NOMO-1 treated with dmso at 0.1 percent for 144 hours (cell line): ENCODE measurements at regions not wholly inside any gene's neighbourhood (a gene's known extent, or its start where the extent isn't known, plus 50 kb on each side); places are given as distances from the start of the nearest gene placed in this dataset.

Experiments
- DNase-seq: peaks from one replicate; lab custom pipeline; 2025; ENCODE audit not compliant: unreplicated experiment; lab: John Stamatoyannopoulos, UW

DNA sequence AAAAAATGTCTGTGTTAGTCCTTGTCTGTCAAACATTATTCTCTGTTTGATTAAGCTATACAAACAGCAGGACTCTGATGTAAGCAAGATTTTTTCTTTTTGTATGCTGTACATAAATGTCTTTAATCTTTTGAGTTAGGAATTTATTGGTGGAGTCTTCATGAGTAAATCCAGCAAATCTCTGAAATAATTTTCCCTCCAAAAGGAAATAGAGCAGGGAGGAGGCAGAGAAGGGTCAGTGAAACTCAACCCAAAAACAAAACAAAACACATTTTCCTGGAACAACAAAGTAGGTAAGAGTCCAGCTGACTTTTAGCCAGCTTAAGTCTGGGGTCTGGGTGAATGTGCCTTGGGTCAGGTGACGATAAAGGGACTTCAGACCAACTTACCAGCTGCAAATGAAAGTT lies 113.7 kb downstream of the FOXA2 start:
- DNase-seq = no peak

DNA sequence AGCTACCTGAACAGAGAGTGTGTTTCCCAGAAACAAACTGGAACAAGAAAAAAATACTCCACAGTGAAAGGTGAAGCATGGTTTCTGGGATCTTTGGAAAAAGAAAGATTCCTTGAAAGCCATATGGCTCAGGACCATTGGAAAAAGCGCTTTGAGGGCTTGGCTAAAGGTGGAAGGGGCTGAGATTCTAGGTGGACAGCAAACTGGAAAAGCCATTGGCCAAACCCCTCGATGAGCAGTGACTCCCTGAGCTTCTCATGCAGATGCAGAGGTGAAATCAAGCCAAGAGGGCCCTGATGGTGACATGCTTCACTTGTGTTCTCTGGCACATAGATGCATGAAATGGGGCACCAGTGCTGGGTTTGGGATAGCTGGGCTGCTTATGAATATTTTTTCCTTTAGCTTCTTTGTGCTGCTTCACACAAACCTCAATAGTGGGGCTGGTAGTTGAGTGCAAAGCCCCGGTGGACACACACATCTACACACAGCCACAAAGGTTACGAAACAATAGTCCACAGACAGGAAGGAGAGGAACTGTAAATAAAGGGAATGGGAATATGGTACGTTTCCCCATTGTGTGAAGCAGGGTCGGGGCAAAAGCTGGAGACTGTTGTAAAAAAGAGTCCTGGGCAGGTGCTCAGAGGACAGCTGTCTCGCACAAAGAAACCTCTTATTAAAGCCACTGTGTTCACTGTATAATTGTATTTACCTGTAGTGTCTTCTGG lies 117.8 kb downstream of the FOXA2 start:
- no peak for DNase-seq

- DNase-seq = no peak
Observed at GRCh38 chr20:22465622-22466446, 118.5 kb downstream of the FOXA2 start.

DNA sequence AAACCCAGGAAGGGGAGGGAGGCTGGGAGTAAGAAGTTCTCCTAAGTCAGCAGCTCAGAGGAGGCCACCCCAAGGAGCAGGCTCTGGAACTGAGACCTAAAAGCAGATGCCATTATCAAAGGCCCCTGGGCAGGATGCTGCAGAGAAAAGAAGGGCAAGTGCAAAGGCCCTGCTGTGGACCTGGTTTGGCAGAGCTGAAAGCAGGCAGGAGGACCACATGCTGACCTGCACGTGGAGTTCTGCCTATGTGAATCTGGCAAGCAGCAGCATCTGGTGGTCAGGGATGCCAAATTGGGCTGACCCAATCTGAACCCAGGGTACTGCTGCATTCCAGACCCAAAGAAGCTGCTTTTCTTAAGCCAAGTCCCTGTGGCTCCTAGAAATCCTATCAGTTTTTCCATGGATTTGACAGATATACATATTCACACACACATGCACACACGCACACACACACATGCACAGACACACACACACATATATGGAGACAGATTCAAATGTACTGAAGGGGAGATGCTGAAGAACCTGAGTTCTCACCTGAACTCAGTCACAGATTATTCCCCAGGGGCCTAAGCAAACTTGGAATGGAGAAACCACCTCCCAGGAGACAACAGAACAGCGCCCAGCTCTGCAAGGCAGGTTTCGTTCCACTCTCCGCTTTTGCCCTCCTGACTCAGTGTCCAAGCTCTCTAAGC lies 119.9 kb downstream of the FOXA2 start:
- DNase-seq = no peak

DNA sequence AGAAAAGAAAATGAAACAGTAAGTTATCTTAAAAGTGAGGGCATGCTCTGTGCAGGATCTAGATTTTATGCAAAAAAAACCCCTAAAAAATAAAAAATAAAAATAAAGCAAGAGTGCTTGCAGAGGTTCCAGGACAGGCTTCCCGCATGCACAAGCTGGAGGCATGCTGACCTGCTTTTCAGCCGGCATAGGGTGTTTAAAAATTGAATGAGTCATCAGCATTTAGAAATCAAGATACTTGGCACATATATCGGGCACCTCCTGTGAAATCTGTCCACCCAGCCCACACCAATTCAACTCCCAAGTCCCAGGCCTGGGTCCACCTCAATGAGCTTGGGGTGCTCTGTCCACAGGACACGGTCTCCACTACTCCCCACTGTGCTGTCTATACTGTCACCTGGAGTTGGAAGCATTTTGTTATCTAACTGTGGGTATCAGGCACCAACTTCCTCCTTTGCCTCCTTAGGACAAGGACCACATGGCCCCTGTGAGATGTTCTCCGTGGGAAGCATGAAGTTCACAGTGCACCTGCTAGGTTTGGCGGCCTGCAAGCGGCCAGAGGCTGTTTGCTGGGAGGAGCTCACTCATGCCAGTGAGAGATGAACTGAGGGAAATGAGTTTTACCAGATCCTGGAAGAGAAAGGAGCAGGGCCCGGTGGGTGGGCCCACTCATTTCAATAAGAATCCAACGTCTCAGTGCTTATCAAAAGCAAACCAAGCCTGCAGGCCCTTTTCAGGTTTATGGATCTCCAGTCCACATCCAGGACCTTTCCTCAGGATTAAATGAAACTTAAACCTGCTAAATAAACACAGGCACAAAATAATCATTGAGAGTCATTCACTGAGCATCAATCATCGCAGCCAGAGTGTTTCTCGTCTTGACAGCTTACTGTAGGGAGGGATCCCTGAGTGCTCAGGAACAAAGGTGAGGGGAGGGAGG lies 121.1 kb downstream of the FOXA2 start:
- DNase-seq = no peak

DNA sequence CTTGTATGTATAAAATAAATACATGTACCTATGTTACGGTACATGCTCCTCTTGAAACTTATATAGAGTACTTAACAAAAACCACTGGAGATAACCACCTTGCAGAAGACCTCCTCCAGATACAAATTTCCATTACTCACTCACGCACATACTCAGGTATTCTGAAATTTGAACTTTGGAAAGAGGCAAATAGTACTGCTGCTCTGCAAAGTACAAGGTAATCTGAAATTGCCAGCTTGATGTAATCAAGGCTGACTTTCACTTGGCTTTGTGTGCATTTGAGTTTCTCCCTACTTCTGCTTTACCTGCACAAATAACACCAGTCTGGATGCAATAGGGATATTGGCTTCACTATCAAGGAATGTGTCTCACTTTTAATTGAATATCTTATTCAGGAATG lies 123.6 kb downstream of the FOXA2 start:
- no peak for DNase-seq

DNA sequence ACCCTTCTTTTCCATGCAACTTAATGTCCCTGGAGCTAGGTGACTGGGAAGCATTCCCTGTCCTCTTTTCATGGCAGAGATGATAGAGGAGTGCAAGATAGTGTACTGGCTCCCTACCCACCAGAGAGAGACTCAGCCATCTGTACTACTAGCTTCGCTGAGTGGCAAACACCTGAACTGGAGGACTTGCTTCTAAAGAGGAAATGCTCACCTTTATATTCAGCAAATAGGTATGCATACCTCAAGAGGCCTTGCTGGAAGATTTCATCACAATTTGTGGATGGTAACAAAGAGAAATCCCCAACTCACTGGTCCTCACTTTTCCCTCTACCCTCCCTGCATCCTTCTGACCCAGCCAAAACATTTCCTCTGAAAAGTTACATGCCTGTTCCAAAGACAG lies 124.1 kb downstream of the FOXA2 start:
- DNase-seq = no peak

DNA sequence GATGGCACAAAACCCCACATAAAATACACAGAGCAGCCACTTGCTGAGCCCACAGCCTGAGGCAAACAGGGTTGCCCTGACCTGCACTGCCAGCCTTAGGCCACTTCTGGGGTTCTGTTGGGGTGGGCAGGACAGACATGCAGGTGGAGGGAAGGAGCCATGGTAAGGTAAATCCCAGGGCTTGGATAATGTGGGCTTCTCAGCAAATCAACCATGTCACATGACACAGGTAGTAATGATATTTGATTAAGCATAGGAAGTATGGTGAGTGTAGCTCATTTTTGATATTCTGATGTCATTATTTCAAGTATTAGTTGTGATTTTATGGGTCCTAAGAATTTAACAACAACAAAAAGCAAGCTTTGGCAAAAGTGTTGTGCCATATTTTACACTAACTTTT lies 124.6 kb downstream of the FOXA2 start:
- no peak for DNase-seq

- DNase-seq = no peak
Observed at GRCh38 chr20:22456109-22456508, 128.3 kb downstream of the FOXA2 start.

GRCh38 chr20:22455259-22455658 lies 129.1 kb downstream of the FOXA2 start:
- DNase-seq = no peak

DNA sequence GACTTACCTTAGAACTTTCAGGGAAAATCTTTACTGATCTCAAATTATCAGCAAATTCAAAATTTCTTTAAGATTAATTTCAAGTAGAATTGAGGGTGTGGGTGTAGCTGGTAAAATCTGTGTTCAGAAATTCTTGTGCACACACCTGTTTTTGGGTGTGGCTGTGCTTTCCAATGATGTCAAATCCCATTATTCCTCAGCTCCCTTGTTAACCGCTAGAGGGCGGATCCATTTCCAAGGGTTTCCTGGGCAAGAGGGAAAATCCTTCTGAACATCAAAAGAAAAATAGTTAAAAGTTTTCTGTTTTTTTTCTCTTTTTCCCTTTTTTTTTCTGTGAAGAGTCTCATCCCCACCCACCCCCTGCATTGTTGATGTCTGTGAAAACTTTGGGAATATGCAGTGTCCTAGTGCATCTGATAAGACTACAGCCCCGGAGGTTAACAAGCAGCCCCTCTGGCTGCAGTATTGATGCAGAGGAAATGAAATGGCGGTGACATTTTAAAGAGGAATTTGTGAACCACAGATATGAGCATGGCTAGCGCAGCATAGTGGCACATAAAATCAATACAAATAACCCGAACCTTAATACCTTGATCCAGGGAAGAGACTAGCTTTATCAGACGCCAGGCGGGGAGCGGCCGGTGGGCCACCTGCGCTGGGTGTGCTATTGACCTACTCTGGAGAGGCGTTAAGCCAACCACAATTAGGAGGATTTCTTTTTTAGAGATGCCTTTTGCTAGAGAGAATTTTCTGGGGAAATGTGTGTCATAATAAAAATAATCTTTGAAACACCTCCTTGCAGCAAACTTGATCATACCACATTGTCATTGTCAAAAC lies 130.9 kb downstream of the FOXA2 start:
- no peak for DNase-seq

- no peak for DNase-seq
Observed at GRCh38 chr20:22452442-22453011, 131.8 kb downstream of the FOXA2 start.

GRCh38 chr20:22450537-22450936 lies 133.8 kb downstream of the FOXA2 start:
- DNase-seq = no peak

GRCh38 chr20:22449188-22449973 lies 135.0 kb downstream of the FOXA2 start:
- no peak for DNase-seq

DNA sequence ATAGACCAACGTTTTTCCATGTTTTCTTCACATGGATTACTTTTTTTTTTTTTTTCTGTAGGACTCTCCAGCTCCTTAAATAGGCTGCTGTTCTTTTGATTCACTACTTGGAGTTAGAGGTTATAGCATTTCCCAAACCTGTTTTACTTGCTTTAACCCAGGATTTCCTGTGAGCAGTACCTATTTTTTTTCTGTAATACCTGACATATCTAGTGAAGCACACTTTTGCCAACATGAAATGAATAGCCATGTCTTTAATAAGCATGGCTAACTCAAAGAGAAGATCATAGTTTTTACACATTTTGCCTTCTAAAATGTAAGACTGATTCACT lies 137.0 kb downstream of the FOXA2 start:
- DNase-seq = no peak

- DNase-seq = no peak
Observed at GRCh38 chr20:22446613-22447446, 137.5 kb downstream of the FOXA2 start.

GRCh38 chr20:22442318-22442717 lies 142.1 kb downstream of the FOXA2 start:
- DNase-seq = no peak

GRCh38 chr20:22438926-22439325 lies 145.4 kb downstream of the FOXA2 start:
- DNase-seq = no peak
